SK-MEL-5 (cell line): ENCODE measurements at regions not wholly inside any gene's neighbourhood (a gene's known extent, or its start where the extent isn't known, plus 50 kb on each side); places are given as distances from the start of the nearest gene placed in this dataset.
"Not testable (repeated sequence)": the region's sequence is repeated elsewhere in the genome, so short reads cannot be mapped to it uniquely, and the experiment has no call there.

Experiments used
- DNase-seq: peaks from one replicate; pipeline ENCODE4 v3.0.0-alpha.2; 2016; ENCODE audit warnings: low read depth, low spot score
- in situ Hi-C: cut with HindIII; loops from 2 replicates; pipeline ENCODE4 v1.10.0; 2016; ENCODE audit warnings: low sequenced_read_pairs, high pct_unique_total_duplicates, low pct_unique_long_range_greater_than_20kb

GRCh38 chr11:135022454-135022853, 610.4 kb upstream of the B3GAT1 start:
- in situ Hi-C loops = no loop called here
- no peak for DNase-seq

DNA sequence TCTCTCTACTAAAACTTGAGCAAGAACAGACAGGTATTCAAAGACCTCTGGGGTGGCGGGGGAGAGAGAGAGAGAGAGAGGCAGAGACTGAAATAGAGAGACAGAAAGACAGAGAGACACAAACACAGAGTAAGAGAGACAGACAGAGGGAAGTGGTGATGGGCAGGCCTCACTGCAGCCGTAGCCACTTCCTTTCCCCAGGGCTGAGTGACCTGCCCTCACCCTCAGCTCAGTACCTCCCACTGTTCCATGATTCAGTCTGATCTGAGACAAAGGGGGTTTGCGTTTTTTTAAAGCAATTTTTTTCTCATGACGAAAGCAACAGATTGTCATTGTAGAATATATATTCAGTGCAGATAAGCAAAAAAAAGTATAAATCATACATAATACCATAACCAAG, 607.9 kb upstream of the B3GAT1 start:
- in situ Hi-C loops = no loop called here
- DNase-seq = no peak

DNA sequence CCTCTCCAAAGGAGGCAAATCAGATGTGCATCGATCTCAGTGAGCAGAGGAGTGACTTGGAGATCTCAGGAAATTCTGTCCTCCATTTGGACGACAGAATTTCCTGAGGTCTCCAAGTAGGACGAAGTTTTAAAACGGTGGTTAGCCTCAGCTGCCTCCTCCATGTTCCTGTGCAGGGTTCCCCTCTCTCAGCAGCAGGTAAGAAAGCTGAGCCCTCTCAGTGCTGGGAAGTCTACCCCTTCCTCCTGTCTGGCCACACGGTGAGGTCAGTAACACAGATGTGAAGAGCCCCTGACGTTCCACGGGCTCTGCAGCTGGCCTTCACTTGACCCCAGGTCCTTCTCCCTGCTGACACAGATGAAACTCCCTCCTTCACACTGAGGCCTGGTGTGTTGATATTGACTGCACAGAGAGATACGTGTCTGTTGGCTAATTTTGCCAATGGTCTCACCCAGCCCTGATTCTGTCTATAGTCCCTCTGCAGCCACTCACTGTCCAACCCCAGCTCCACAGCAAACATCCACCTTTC, 607.4 kb upstream of the B3GAT1 start:
- in situ Hi-C loops = no loop called here
- no peak for DNase-seq

GRCh38 chr11:135017296-135017695, 605.3 kb upstream of the B3GAT1 start:
- in situ Hi-C loops = no loop called here
- no peak for DNase-seq

- in situ Hi-C loops = no loop called here
Measured at GRCh38 chr11:135015966-135016365, 603.9 kb upstream of the B3GAT1 start.

GRCh38 chr11:135011313-135011712, 599.3 kb upstream of the B3GAT1 start:
- in situ Hi-C loops, DNase-seq: not testable (repeated sequence)

More at GRCh38 chr11:135015966-135016365, 603.9 kb upstream of the B3GAT1 start:
- no peak for DNase-seq

- DNase-seq = no peak
- in situ Hi-C loops = no loop called here
Measured at GRCh38 chr11:135009125-135009524, 597.1 kb upstream of the B3GAT1 start.

GRCh38 chr11:135008412-135008811, 596.4 kb upstream of the B3GAT1 start:
- in situ Hi-C loops = no loop called here

DNA sequence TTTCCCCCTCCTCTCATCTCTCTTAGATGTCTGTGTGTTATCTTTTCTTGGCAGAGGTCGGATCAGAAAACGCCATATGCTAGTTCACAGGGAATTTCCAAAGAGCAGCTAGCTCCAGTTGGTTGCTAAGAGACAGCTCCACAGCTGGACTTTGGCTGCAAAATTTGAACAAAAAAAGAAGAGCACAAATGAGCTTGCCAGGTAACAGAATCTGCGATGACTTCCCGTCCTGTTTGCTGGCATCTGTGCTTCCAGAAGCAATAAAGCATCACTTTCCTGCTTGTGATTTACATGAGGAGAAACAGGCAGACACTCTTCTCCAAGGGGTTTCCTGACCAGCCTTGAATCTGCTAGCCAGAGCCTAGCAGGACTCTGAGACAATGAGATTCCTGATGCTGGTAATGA, 596.0 kb upstream of the B3GAT1 start:
- in situ Hi-C loops = no loop called here
- DNase-seq = no peak

More at GRCh38 chr11:135008412-135008811, 596.4 kb upstream of the B3GAT1 start:
- DNase-seq = no peak

DNA sequence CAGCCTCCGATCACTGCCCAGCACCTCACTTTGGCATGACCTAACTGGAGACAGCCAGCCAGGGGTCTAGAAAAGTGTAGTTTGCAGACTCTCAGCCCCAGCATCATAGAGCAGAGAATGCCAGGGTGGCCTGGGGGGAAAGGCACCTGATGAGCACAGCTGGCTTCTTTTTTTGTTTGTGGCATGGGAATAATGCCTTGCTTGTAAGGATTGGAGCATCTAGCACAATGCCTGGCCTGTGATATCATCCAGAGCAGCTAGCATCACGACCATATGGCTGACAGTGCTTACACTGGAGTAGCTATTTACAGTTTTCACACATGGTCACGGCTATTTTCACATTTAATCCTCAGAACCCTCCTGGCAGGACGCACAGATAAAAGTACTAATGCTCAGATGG, 594.8 kb upstream of the B3GAT1 start:
- in situ Hi-C loops = no loop called here
- DNase-seq = peak; percentile 80

DNA sequence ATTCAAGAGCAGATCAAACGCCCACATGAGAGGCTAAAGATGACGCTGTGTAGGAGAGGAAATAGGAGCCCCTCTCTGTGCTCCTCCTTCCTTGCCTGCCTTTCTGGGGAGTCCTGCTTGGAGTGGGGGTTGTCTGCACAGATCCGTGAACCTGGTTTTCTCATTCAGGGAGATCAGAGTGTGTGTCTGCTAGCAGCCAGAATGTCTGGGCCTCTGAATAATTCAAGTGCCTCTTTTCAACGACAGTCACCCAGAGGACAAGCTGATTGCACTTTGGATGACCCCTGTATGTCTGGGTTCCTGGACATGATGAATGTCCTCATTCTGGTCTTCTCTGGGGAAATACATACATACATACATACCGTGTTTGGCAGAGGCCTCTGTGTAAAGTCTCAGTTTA, 592.5 kb upstream of the B3GAT1 start:
- no peak for DNase-seq
- in situ Hi-C loops = no loop called here

DNA sequence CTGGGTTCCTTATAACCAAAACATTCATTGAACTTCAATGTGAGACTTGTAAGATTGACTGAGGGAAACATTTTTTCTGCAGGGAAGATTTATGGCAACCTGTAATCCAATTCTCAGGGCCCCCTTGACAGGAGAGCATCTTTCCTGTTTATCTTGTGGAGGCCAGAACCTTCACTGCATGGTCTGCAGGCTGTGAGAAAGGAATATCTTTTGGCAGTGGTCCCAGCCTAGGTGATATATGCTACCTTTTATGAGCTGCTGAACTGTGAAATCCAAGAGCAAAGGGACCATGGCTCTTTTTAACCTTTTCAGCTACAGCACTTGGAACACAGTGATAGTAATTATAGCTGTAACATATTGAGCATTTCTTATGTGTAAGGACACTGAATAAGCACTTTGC, 590.2 kb upstream of the B3GAT1 start:
- DNase-seq = no peak
- in situ Hi-C loops = no loop called here

DNA sequence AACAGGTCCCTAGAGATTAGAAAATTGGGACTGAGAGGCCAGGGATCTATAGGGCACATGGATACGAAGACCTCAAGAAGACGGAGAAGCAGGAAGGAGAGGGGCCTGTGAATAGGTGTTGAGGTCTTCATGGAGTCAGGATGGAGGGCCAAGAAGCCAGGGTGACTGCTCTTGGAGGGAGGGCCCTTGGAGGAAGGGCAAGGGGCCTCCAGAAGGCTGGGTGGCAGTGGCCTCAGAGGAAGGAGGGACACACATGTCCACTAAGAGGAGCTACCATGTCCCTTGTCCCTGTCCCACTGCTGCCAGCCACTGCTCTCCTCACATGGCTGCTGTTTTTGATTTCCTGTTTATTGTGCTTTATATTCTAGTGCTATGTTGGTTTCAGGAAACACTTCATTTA, 589.5 kb upstream of the B3GAT1 start:
- in situ Hi-C loops = no loop called here
- DNase-seq = no peak

GRCh38 chr11:135001065-135001464, 589.0 kb upstream of the B3GAT1 start:
- in situ Hi-C loops, DNase-seq: not testable (repeated sequence)

DNA sequence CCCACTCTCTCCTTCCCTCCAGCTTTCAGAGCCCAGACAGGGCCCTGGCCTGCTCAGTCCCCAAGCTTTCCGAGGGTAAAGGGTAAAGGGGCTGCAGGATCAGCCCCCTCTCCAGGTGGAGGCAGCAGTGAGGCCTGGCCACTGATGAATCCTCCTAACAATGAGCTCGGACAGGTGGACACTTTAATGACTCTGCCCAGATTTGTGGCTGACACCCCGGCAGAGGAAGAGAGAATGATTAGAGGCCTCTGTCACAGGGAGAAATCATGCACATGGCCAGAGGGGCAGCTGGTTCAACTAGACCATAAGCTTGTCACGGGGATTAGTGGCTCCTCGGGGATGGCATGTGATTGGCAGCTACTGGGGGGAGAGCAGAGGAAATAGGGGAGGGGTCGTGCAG, 587.5 kb upstream of the B3GAT1 start:
- in situ Hi-C loops = no loop called here
- no peak for DNase-seq

DNA sequence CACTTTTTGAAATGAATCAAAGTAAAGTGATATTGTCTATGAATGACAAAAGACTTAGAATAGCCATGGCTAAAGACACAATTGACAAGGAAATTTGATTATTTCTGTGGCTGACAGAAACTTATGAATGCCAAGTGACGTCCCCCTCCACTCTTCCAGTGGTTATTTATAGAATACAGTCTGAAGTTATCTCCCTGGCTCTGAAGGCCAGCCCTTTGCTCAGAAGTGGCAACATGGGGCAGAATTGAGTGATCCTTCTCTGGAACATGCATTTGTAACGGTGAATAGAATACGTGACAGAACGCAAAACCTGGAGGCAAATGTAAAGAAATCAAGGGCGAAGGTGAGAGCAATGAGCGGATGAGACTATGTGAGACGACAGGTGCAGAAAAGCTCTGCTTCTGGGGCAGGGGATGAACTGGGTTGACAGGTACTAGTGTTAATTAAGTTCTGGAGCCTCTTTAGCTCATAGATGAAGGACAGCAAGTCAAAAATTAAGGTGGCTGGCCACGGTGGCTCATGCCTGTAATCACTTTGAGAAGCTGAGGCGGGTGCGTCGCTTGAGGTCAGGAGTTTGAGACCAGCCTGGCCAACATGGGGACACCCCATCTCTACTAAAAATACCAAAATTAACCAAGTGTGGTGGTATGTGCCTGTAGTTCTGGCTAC, 585.7 kb upstream of the B3GAT1 start:
- no peak for DNase-seq
- in situ Hi-C loops = no loop called here

- peak; percentile 87 for DNase-seq
- in situ Hi-C loops = no loop called here
Measured at GRCh38 chr11:134995741-134996140, 583.7 kb upstream of the B3GAT1 start.

GRCh38 chr11:134994431-134994830, 582.4 kb upstream of the B3GAT1 start:
- in situ Hi-C loops = no loop called here
- no peak for DNase-seq

DNA sequence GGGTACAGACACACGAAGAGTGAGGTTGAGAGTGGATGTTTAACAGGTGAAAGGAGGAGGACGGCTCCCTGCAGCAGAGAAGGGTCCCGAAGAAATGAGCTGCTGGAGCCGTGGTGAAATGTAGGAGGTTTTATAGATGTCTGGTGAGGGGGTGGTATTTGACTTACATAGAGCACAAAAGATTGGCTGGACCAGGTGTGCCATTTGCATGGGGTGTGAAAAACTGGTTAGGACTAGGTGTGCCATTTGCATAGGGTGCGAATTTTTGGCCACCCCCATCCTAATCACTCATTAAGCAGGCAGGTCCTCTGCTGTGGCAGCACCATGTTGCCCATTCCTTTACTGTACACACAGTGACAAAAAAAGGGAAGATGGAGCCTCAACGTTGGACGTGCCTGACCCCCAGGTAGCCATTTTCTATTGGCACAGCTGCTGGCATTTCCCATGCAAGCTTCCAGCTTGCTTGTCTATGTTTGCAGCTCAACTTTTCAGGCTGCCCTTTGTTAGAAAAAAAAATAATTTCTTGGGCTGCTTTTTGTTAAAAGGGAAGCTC, 581.7 kb upstream of the B3GAT1 start:
- no peak for DNase-seq
- in situ Hi-C loops = no loop called here
